ENCODE measurements at regions not wholly inside any gene's neighbourhood (a gene's known extent, or its start where the extent isn't known, plus 50 kb on each side); places are given as distances from the start of the nearest gene placed in this dataset.

DNA sequence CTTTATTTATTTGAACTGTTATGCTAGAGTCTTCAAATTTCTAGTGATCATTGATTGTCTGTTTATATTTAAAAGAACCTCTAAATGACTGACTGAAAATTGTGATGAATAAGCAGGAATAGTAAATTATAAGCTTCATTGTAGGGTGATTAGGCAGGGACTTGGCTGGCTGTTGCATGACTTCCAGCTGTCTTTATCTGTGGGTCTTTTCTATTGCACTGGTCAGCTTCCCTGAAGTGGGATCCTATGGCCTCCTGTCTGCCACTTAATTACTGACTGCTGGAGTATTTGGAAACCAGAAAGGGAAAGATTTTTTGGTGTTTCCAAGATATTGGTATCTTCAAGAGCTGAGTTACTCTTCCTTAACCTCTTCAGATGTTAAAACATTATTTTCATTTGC lies 123.0 kb upstream of the CCNH start:
- TF ChIP-seq, protein P1, sequence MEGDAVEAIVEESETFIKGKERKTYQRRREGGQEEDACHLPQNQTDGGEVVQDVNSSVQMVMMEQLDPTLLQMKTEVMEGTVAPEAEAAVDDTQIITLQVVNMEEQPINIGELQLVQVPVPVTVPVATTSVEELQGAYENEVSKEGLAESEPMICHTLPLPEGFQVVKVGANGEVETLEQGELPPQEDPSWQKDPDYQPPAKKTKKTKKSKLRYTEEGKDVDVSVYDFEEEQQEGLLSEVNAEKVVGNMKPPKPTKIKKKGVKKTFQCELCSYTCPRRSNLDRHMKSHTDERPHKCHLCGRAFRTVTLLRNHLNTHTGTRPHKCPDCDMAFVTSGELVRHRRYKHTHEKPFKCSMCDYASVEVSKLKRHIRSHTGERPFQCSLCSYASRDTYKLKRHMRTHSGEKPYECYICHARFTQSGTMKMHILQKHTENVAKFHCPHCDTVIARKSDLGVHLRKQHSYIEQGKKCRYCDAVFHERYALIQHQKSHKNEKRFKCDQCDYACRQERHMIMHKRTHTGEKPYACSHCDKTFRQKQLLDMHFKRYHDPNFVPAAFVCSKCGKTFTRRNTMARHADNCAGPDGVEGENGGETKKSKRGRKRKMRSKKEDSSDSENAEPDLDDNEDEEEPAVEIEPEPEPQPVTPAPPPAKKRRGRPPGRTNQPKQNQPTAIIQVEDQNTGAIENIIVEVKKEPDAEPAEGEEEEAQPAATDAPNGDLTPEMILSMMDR (IDR thresholded peaks at IDR 0.05 in 2 of 3, conservative IDR thresholded peaks at IDR 0.05 in 1 of 3; ENCODE audit: control insufficient read depth in 2 of 3, extremely low read depth in 1 of 3, insufficient read depth in 1 of 3, low read depth in 3 of 3, low read length in 3 of 3), result no peak
- no peak for TF ChIP-seq NBN (IDR thresholded peaks at IDR 0.05)

Data from GM12878 (cell line).